ENCODE measurements at regions not wholly inside any gene's neighbourhood (a gene's known extent, or its start where the extent isn't known, plus 50 kb on each side); places are given as distances from the start of the nearest gene placed in this dataset.

- TF ChIP-seq RELA (CRISPR knock-in tag; IDR thresholded peaks at IDR 0.05) (peak; percentile 94), NCOA5 (CRISPR knock-in tag; IDR thresholded peaks at IDR 0.05) (no peak), ZBTB40 (IDR thresholded peaks at IDR 0.05) (no peak), ZBTB40 (CRISPR knock-in tag; IDR thresholded peaks at IDR 0.05) (no peak; the same call in 1 of the 2 replicates), HNRNPK (IDR thresholded peaks at IDR 0.05; ENCODE audit: low read depth, low read length, poor library complexity, severe bottlenecking) (no peak), HHEX (CRISPR knock-in tag; IDR thresholded peaks at IDR 0.05) (peak; percentile 43; the same call in 1 of the 2 replicates), KLF16 (CRISPR knock-in tag; IDR thresholded peaks at IDR 0.05) (no peak), DPF2 (CRISPR knock-in tag; IDR thresholded peaks at IDR 0.05; ENCODE audit: borderline replicate concordance, low read depth) (no peak), ZMYM3 (CRISPR knock-in tag; IDR thresholded peaks at IDR 0.05) (peak; percentile 38; the same call in 1 of the 2 replicates), PLRG1 (conservative IDR thresholded peaks at IDR 0.05) (no peak), EHMT2 (IDR thresholded peaks at IDR 0.05; ENCODE audit: borderline replicate concordance, low read depth, low read length) (no peak), SRSF4 (IDR thresholded peaks at IDR 0.05; ENCODE audit: low read depth, low read length, poor library complexity, severe bottlenecking) (no peak), CEBPG (CRISPR knock-in tag; IDR thresholded peaks at IDR 0.05) (peak; percentile 72), PTBP1 (IDR thresholded peaks at IDR 0.05; ENCODE audit: low read depth, low read length, poor library complexity, severe bottlenecking) (no peak), SMARCE1 (IDR thresholded peaks at IDR 0.05; ENCODE audit: borderline replicate concordance) (no peak), EED (CRISPR knock-in tag; IDR thresholded peaks at IDR 0.05) (peak; percentile 64; the same call in 1 of the 2 replicates), CHD4 (IDR thresholded peaks at IDR 0.05; ENCODE audit: borderline replicate concordance, low read length) (no peak), ZNF766 (CRISPR knock-in tag; IDR thresholded peaks at IDR 0.05; ENCODE audit: borderline replicate concordance) (no peak), TEAD3 (CRISPR knock-in tag; optimal IDR thresholded peaks at IDR 0.05; ENCODE audit: borderline replicate concordance) (peak; percentile 6), KMT2B (CRISPR knock-in tag; IDR thresholded peaks at IDR 0.05) (no peak), DR1 (CRISPR knock-in tag; IDR thresholded peaks at IDR 0.05) (no peak), HOXA7 (CRISPR knock-in tag; IDR thresholded peaks at IDR 0.05) (no peak), NFYC (CRISPR knock-in tag; IDR thresholded peaks at IDR 0.05) (no peak), PAWR (CRISPR knock-in tag; IDR thresholded peaks at IDR 0.05; ENCODE audit: borderline replicate concordance) (no peak), CENPT (CRISPR knock-in tag; IDR thresholded peaks at IDR 0.05; ENCODE audit: low read depth) (no peak)
These were observed 135.7 kb downstream of the INHBB start (continued) for GRCh38 chr2:120481446-120482194.
